GM13976 (cell line): ENCODE measurements at regions not wholly inside any gene's neighbourhood (a gene's known extent, or its start where the extent isn't known, plus 50 kb on each side); places are given as distances from the start of the nearest gene placed in this dataset.

Experiments
- DNase-seq: peaks from one replicate; pipeline ENCODE4 v3.0.0; 2012; ENCODE audit warnings: low spot score
- CTCF ChIP-seq: IDR thresholded peaks from 2 replicates; pipeline ENCODE4 v1.5.1; 2012; ENCODE audit warnings: borderline replicate concordance, mild to moderate bottlenecking; ENCODE audit not compliant: insufficient read depth; ENCODE audit errors: extremely low read depth, missing control alignments, control extremely low read depth
- in situ Hi-C: fragments of 300-500 bp; cut with MboI; formaldehyde crosslinking; loops from one replicate; pipeline ENCODE4 v1.12.0; 2022; ENCODE audit warnings: low sequenced_read_pairs, mixed read lengths, inconsistent platforms; ENCODE audit not compliant: unreplicated experiment

GRCh38 chr2:192267484-192267883 is 72.8 kb upstream of the TMEFF2 start:
- no peak for DNase-seq
- TF ChIP-seq CTCF, result no peak

GRCh38 chr2:192265751-192266150 is 71.0 kb upstream of the TMEFF2 start:
- TF ChIP-seq CTCF, result no peak
- DNase-seq, result no peak
- in situ Hi-C loops, result no loop called here

More at GRCh38 chr2:192267484-192267883, 72.8 kb upstream of the TMEFF2 start:
- in situ Hi-C loops, result no loop called here

- TF ChIP-seq CTCF, result no peak
- in situ Hi-C loops, result no loop called here
- no peak for DNase-seq
Measured at GRCh38 chr2:192254444-192254843, 59.7 kb upstream of the TMEFF2 start.

- DNase-seq, result no peak
- in situ Hi-C loops, result no loop called here
- no peak for TF ChIP-seq CTCF
Measured at GRCh38 chr2:192253692-192254091, 59.0 kb upstream of the TMEFF2 start.

GRCh38 chr2:192250961-192251360 is 56.2 kb upstream of the TMEFF2 start:
- no peak for DNase-seq
- in situ Hi-C loops, result no loop called here

GRCh38 chr2:192247456-192247855 is 52.7 kb upstream of the TMEFF2 start:
- DNase-seq, result no peak
- in situ Hi-C loops, result no loop called here
- no peak for TF ChIP-seq CTCF

More at GRCh38 chr2:192250961-192251360, 56.2 kb upstream of the TMEFF2 start:
- TF ChIP-seq CTCF, result no peak

- DNase-seq, result no peak
- in situ Hi-C loops, result no loop called here
- TF ChIP-seq CTCF, result no peak
Measured at GRCh38 chr2:192246297-192246696, 51.6 kb upstream of the TMEFF2 start.
